Adipocyte (in vitro differentiated cells): ENCODE measurements at regions not wholly inside any gene's neighbourhood (a gene's known extent, or its start where the extent isn't known, plus 50 kb on each side); places are given as distances from the start of the nearest gene placed in this dataset.

Experiments used
- DNase-seq: peaks from one replicate; pipeline ENCODE4 v3.0.0-alpha.2; 2015; ENCODE audit warnings: low read depth
- H3K27me3 ChIP-seq: replicated peaks from 2 replicates; pipeline ENCODE4 v1.7.0; 2013; ENCODE audit warnings: mild to moderate bottlenecking, low read length, moderate library complexity; ENCODE audit not compliant: control insufficient read depth, insufficient read depth
- H3K36me3 ChIP-seq: 2 replicates; pipeline ENCODE4 v1.7.0; 2013; ENCODE audit warnings: low read length, mild to moderate bottlenecking, moderate library complexity; ENCODE audit not compliant: control insufficient read depth, insufficient read depth, severe bottlenecking
- H3K4me1 ChIP-seq: 2 replicates; pipeline ENCODE4 v1.7.0; 2013; ENCODE audit warnings: mild to moderate bottlenecking, low read length, moderate library complexity; ENCODE audit not compliant: control insufficient read depth, insufficient read depth
- H3K4me3 ChIP-seq: 2 replicates; pipeline ENCODE4 v1.7.0; 2013; ENCODE audit warnings: mild to moderate bottlenecking, low read length, moderate library complexity
- H3K9ac ChIP-seq: 2 replicates; pipeline ENCODE4 v1.7.0; 2013; ENCODE audit warnings: mild to moderate bottlenecking, low read length, moderate library complexity
- H3K9me3 ChIP-seq: 2 replicates; pipeline ENCODE4 v1.7.0; 2013; ENCODE audit warnings: mild to moderate bottlenecking, low read length, moderate library complexity; ENCODE audit not compliant: control insufficient read depth

DNA sequence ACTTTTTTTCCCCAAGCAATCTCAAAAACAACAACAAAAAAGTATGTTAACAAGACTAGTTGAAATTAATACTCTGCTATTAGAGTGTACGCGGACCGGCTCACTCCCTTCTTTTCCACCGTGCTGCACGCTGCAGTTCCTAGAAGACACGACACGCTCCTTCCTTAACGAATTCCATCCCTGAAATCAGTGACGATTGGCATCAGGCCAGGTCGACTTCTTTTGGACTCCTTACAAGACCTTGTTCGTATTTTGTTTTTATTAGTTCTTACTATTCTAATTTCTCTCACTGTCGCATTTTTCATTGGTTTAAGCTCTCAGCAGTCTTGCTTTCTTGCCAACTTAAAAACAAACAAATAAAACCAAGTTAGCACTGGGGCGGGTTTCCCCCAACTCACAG, 175.8 kb upstream of the PITX2 start:
- Histone ChIP-seq H3K4me3 (no peak overlapping the region), H3K4me1 (peaks cover 5% of the 10 kb centered on the region), H3K36me3 (no peaks in the 10 kb centered on the region), H3K27me3 (no peaks in the 10 kb centered on the region), H3K9ac (no peak overlapping the region), H3K9me3 (no peaks in the 10 kb centered on the region)
- DNase-seq: no peak

DNA sequence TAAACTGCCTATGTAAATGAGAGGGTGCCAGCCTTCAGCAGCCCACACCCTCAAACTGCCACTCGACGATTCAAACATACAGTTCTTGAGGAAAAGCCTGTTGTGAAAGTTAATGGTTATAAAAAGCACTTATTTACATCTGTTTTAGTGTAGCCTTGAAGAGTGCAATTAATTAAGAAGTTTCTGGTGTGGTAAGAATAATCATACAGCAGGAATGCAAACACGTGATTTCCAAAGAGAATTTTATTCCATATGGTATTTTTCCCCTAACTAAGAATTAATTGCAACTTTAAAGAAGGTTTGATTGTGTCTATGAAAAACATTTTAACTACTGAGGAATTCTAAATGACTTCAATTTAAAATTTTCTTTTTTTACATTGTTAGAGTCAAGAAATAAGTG, 176.3 kb upstream of the PITX2 start:
- no peak for DNase-seq
- H3K4me3 ChIP-seq: no peak overlapping the region
- H3K4me1 ChIP-seq: peaks cover under 1% of the 10 kb centered on the region
- H3K9me3 ChIP-seq: no peaks in the 10 kb centered on the region
- H3K27me3 ChIP-seq: no peaks in the 10 kb centered on the region
- no peaks in the 10 kb centered on the region for H3K36me3 ChIP-seq
- H3K9ac ChIP-seq: no peak overlapping the region

DNA sequence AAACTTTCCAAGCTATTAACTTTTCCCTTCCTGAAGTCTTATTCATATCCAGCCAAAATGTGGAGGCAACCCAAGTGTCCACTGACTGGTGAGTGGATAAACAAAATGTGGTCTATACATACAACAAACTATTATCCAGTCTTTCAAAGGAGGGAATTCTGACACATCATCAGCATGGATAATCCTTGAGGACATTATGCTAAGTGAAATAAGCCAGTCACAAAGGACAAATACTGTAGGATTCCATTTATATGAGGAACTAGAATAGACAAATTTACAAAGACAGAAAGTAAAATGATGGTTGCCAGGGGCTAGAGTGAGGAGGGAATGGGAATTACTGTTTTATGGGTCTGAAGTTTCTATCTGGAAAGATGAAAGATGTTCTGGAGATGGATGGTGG, 178.7 kb upstream of the PITX2 start:
- no peak overlapping the region for H3K4me3 ChIP-seq
- no peaks in the 10 kb centered on the region for H3K27me3 ChIP-seq
- H3K4me1 ChIP-seq: no peaks in the 10 kb centered on the region
- H3K36me3 ChIP-seq: no peaks in the 10 kb centered on the region
- no peaks in the 10 kb centered on the region for H3K9me3 ChIP-seq
- no peak overlapping the region for H3K9ac ChIP-seq
- no peak for DNase-seq

DNA sequence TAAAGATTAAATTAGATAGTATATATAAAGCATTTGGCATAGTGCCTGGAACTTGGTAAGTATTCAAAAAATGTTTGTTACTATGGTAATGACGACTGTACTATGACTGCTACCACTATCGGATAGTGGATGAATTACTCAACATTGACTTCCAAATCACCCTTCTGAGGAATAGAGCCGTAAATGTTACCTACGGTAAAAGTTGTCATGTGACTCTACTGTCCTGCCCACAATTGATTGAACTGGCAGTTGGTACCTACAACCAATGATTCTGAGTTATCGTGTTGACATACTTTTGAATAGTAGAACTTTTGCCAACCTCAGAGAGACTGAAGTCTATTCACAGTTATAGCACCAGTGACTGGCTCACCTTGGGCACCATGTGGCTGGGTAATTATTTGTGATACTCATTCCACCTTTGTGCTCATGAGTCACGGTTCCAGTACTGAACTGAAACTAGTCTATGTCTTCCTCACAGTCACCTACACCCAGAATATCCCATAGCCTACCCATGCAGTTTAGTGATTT, 185.5 kb upstream of the PITX2 start:
- Histone ChIP-seq H3K4me3 (no peak overlapping the region), H3K4me1 (no peaks in the 10 kb centered on the region), H3K36me3 (no peaks in the 10 kb centered on the region), H3K9ac (no peak overlapping the region), H3K9me3 (no peaks in the 10 kb centered on the region), H3K27me3 (no peaks in the 10 kb centered on the region)
- peak; percentile 18 for DNase-seq

DNA sequence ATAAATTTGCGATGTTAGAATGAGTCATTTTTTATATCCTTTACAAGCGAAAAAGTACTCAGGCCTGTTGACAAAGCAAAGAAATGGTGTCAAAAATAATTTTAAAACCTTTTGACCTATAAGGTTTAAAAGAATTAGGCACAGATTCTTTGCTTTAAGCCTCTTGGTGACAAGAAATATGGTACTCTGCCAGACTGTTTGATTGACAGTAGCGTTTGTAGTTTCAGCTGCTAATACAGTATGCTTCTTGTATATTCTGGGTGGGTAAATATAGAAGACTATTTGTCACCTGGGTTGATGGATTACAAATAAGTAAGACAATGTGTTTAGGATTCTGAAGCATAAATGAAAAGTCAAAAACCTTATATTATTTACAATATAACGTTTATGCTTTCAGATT, 193.1 kb upstream of the PITX2 start:
- no peaks in the 10 kb centered on the region for H3K9me3 ChIP-seq
- no peaks in the 10 kb centered on the region for H3K27me3 ChIP-seq
- no peak overlapping the region for H3K4me3 ChIP-seq
- DNase-seq: no peak
- no peak overlapping the region for H3K9ac ChIP-seq
- H3K36me3 ChIP-seq: no peaks in the 10 kb centered on the region
- peaks cover 2% of the 10 kb centered on the region for H3K4me1 ChIP-seq

DNA sequence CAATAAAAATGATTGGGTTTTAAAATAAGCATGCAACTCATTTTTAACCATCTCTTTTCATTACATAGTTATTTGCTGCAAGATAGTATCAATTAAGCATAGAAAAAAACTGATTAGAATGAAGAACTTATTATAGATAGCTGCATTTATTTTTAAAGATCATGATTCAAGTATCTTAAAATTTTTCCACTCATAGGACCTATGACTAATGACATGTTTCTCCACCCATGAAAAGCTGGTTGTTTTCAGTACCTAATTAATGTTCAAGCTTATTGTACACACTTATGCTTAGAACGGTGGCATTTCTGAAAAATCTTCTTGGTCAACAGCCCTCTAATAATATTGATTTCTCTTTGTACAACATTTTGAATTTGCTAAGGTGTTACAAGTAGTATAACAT, 193.5 kb upstream of the PITX2 start:
- no peak for DNase-seq
- Histone ChIP-seq H3K27me3 (no peaks in the 10 kb centered on the region), H3K9me3 (no peaks in the 10 kb centered on the region), H3K4me3 (no peak overlapping the region), H3K9ac (no peak overlapping the region), H3K4me1 (peaks cover 6% of the 10 kb centered on the region), H3K36me3 (no peaks in the 10 kb centered on the region)

DNA sequence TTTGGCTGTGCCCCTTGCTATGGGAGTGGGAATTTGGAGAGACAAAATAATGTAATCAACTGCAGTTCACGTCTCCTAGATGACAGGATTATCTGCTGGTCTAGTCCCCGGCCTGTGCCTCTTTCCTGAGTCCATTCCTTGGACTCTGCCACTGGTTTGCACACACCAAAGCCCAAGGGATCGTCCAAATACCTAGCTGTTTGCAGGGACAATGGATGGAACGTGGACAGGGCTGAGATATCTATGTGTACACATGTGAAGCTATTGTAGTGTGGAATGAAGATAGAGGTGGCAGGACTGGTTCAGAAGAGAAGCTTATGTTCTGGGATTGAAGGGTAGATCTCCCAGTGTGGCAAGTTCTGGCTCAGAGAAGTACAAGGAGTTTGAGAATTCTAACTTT, 198.3 kb upstream of the PITX2 start:
- Histone ChIP-seq H3K4me3 (no peak overlapping the region), H3K9ac (no peak overlapping the region), H3K9me3 (no peaks in the 10 kb centered on the region), H3K4me1 (peaks cover 11% of the 10 kb centered on the region), H3K27me3 (no peaks in the 10 kb centered on the region), H3K36me3 (no peaks in the 10 kb centered on the region)
- no peak for DNase-seq

DNA sequence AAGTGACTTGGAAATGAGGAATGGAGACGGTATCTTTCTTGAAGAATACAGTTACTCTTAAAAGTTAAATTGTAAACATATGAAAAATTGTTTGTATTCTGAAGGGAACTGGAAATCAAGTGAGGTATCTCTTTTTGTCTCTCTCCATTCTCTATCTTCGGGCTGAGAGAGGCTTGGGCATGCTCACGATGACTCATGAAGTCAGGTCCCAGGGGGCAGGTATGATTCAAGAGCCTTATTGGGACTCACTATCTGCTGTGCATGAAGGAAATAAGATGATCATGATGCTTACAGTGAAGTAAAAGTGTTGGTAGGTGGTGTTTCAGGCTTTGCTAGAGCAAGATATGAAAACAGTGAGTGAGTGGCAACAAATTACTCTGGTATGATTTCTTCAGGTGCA, 200.4 kb upstream of the PITX2 start:
- no peak for DNase-seq
- no peak overlapping the region for H3K9ac ChIP-seq
- no peaks in the 10 kb centered on the region for H3K36me3 ChIP-seq
- no peaks in the 10 kb centered on the region for H3K9me3 ChIP-seq
- H3K27me3 ChIP-seq: no peaks in the 10 kb centered on the region
- no peak overlapping the region for H3K4me3 ChIP-seq
- H3K4me1 ChIP-seq: peaks cover 11% of the 10 kb centered on the region

DNA sequence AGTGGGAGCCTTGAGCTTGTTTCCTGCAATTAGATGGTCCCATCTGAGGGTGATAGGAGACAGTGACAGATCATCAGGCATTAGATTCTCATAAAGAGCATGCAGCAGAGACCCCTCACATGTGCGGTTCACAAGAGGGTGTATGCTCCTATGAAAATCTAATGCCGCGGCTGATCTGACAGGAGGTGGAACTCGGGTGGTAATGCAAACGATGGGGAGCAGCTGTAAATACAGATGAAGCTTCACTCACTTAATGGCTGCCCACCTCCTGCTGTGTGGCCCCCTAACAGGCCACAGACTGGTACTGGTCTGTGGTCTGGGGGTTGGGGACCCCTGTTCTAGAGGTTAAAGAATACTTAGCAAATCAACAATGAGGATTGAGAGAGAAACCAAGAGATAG, 201.5 kb upstream of the PITX2 start:
- no peaks in the 10 kb centered on the region for H3K36me3 ChIP-seq
- H3K4me3 ChIP-seq: no peak overlapping the region
- H3K9me3 ChIP-seq: no peaks in the 10 kb centered on the region
- no peak overlapping the region for H3K9ac ChIP-seq
- no peaks in the 10 kb centered on the region for H3K27me3 ChIP-seq
- H3K4me1 ChIP-seq: peaks cover 11% of the 10 kb centered on the region
- DNase-seq: no peak

DNA sequence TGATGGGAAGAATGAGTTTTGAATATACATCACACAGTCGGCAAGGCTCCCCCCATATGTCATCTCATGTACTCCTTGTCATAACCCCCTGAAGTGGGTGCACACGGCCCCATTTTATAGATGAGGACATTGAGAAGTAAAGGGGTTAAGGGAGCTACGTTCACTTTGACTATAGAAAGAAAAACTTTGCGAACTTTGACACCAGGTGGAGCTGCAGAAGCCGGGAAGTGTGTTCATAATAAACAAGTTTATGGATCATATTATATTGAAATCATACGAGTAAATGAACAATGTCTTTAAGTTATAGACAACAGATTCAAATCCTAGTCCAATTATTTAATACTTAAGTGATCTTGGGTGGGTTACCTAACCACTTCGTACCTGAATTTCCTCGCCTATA, 203.8 kb upstream of the PITX2 start:
- no peak for DNase-seq
- Histone ChIP-seq H3K9me3 (no peaks in the 10 kb centered on the region), H3K27me3 (no peaks in the 10 kb centered on the region), H3K4me3 (no peak overlapping the region), H3K4me1 (peaks cover 3% of the 10 kb centered on the region), H3K9ac (no peak overlapping the region), H3K36me3 (no peaks in the 10 kb centered on the region)

DNA sequence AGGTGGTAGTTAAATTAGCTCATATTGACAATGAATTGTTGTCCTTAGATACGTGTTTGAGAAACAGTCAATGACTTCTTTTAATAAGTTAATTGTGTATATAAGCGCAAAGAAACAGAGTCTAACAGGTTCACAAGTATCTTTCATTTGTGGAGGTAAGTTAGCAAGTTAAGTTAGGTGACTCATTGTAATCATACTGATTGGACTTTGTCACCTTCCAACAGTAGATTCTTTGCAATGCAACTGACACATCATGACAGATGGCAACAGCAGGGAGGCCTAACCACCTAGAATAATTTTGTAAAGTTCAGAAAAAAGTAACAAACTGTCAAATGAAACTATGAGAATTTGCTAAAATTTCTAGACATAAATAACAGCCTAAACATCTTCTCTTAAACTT, 207.6 kb upstream of the PITX2 start:
- Histone ChIP-seq H3K4me3 (no peak overlapping the region), H3K27me3 (no peaks in the 10 kb centered on the region), H3K4me1 (peaks cover under 1% of the 10 kb centered on the region), H3K9me3 (no peaks in the 10 kb centered on the region), H3K36me3 (no peaks in the 10 kb centered on the region), H3K9ac (no peak overlapping the region)
- no peak for DNase-seq

DNA sequence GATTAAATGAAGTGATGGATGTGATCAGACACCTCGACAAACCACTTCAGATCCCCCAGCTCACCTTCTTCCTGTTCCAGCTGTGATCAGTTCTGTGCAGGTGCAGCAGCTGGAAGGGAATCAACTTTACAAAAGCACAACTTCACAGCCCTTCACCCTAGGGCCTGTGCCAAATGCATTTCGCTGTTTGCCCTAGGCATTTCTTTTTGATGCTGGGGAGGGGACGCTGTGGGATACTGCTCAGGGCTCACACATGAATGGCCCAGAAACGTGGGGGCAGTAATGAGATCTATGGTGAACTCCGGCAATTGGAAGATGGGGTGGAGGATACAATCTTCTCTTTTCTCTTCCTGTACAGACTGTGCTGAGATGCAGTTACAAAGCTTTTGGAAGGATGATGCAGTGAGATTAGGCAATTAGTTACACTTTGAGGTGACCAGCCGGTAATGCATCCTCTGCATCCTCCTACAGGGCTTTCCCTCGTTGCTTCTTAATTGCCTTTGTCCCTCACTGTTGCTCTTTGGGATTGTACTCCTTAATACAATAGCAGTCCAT, 215.1 kb upstream of the PITX2 start:
- Histone ChIP-seq H3K4me1 (peaks cover 14% of the 10 kb centered on the region), H3K36me3 (no peaks in the 10 kb centered on the region), H3K9me3 (no peaks in the 10 kb centered on the region), H3K4me3 (no peak overlapping the region), H3K9ac (no peak overlapping the region), H3K27me3 (no peaks in the 10 kb centered on the region)
- DNase-seq: peak; percentile 16
